ENCODE measurements at regions not wholly inside any gene's neighbourhood (a gene's known extent, or its start where the extent isn't known, plus 50 kb on each side); places are given as distances from the start of the nearest gene placed in this dataset.

GRCh38 chr15:25238126-25238525 is 200.7 kb downstream of the UBE3A start:
- Histone ChIP-seq H3K36me3 (ENCODE audit: control insufficient read depth in 2 of 2, insufficient read depth in 2 of 2, low read length in 1 of 2) (no peaks in the 10 kb centered on the region), H3K27ac (ENCODE audit: low read depth in 2 of 2, low read length in 1 of 2) (no peak overlapping the region), H3K27me3 (ENCODE audit: control insufficient read depth in 1 of 2, insufficient read depth in 2 of 2, low read length in 2 of 2) (no peaks in the 10 kb centered on the region), H3K4me3 (ENCODE audit: low read depth in 1 of 2, low read length in 2 of 2) (no peak overlapping the region), H3K9me3 (ENCODE audit: control insufficient read depth in 2 of 2, insufficient read depth in 1 of 2, low read depth in 1 of 2, low read length in 1 of 2) (peaks cover 49 to 67% of the 10 kb centered on the region in 2 donors), H3K4me1 (ENCODE audit: control insufficient read depth in 2 of 2, insufficient read depth in 2 of 2, low read length in 1 of 2) (no peaks in the 10 kb centered on the region)
- WGBS, 2 donors: 89 to 90% methylated on average over 11 of the region's 11 CpGs

GRCh38 chr15:25238716-25239470 is 199.9 kb downstream of the UBE3A start:
- Histone ChIP-seq H3K4me3 (ENCODE audit: low read depth in 1 of 2, low read length in 2 of 2) (no peak overlapping the region), H3K27me3 (ENCODE audit: control insufficient read depth in 1 of 2, insufficient read depth in 2 of 2, low read length in 2 of 2) (no peaks in the 10 kb centered on the region), H3K36me3 (ENCODE audit: control insufficient read depth in 2 of 2, insufficient read depth in 2 of 2, low read length in 1 of 2) (no peaks in the 10 kb centered on the region), H3K9me3 (ENCODE audit: control insufficient read depth in 2 of 2, insufficient read depth in 1 of 2, low read depth in 1 of 2, low read length in 1 of 2) (peaks cover 50 to 62% of the 10 kb centered on the region in 2 donors), H3K27ac (ENCODE audit: low read depth in 2 of 2, low read length in 1 of 2) (no peak overlapping the region), H3K4me1 (ENCODE audit: control insufficient read depth in 2 of 2, insufficient read depth in 2 of 2, low read length in 1 of 2) (no peaks in the 10 kb centered on the region)
- 77 to 80% methylated on average over 8 of the region's 8 CpGs for WGBS, 2 donors

GRCh38 chr15:25239471-25240345 is 199.1 kb downstream of the UBE3A start:
- H3K27ac ChIP-seq (ENCODE audit: low read depth in 2 of 2, low read length in 1 of 2): no peak overlapping the region
- no peaks in the 10 kb centered on the region for H3K27me3 ChIP-seq (ENCODE audit: control insufficient read depth in 1 of 2, insufficient read depth in 2 of 2, low read length in 2 of 2)
- peaks cover 52 to 59% of the 10 kb centered on the region in 2 donors for H3K9me3 ChIP-seq (ENCODE audit: control insufficient read depth in 2 of 2, insufficient read depth in 1 of 2, low read depth in 1 of 2, low read length in 1 of 2)
- WGBS, 2 donors: 80 to 81% methylated on average over 9 of the region's 9 CpGs
- no peaks in the 10 kb centered on the region for H3K4me1 ChIP-seq (ENCODE audit: control insufficient read depth in 2 of 2, insufficient read depth in 2 of 2, low read length in 1 of 2)
- no peaks in the 10 kb centered on the region for H3K36me3 ChIP-seq (ENCODE audit: control insufficient read depth in 2 of 2, insufficient read depth in 2 of 2, low read length in 1 of 2)
- H3K4me3 ChIP-seq (ENCODE audit: low read depth in 1 of 2, low read length in 2 of 2): no peak overlapping the region

- WGBS, 2 donors: 81 to 82% methylated on average over 13 of the region's 13 CpGs
- Histone ChIP-seq H3K9me3 (ENCODE audit: control insufficient read depth in 2 of 2, insufficient read depth in 1 of 2, low read depth in 1 of 2, low read length in 1 of 2) (peaks cover 54 to 61% of the 10 kb centered on the region in 2 donors), H3K4me3 (ENCODE audit: low read depth in 1 of 2, low read length in 2 of 2) (no peak overlapping the region), H3K27ac (ENCODE audit: low read depth in 2 of 2, low read length in 1 of 2) (no peak overlapping the region), H3K4me1 (ENCODE audit: control insufficient read depth in 2 of 2, insufficient read depth in 2 of 2, low read length in 1 of 2) (no peaks in the 10 kb centered on the region), H3K27me3 (ENCODE audit: control insufficient read depth in 1 of 2, insufficient read depth in 2 of 2, low read length in 2 of 2) (no peaks in the 10 kb centered on the region), H3K36me3 (ENCODE audit: control insufficient read depth in 2 of 2, insufficient read depth in 2 of 2, low read length in 1 of 2) (no peaks in the 10 kb centered on the region)
Measured at GRCh38 chr15:25240461-25241021, 198.3 kb downstream of the UBE3A start.

- 74 to 79% methylated on average over 12 of the region's 12 CpGs for WGBS, 2 donors
Measured at GRCh38 chr15:25241241-25241801, 197.5 kb downstream of the UBE3A start.

GRCh38 chr15:25242166-25242879 is 196.5 kb downstream of the UBE3A start:
- Histone ChIP-seq H3K4me1 (ENCODE audit: control insufficient read depth in 2 of 2, insufficient read depth in 2 of 2, low read length in 1 of 2) (no peaks in the 10 kb centered on the region), H3K36me3 (ENCODE audit: control insufficient read depth in 2 of 2, insufficient read depth in 2 of 2, low read length in 1 of 2) (no peaks in the 10 kb centered on the region), H3K27ac (ENCODE audit: low read depth in 2 of 2, low read length in 1 of 2) (no peak overlapping the region), H3K4me3 (ENCODE audit: low read depth in 1 of 2, low read length in 2 of 2) (no peak overlapping the region), H3K9me3 (ENCODE audit: control insufficient read depth in 2 of 2, insufficient read depth in 1 of 2, low read depth in 1 of 2, low read length in 1 of 2) (peaks cover 50 to 61% of the 10 kb centered on the region in 2 donors), H3K27me3 (ENCODE audit: control insufficient read depth in 1 of 2, insufficient read depth in 2 of 2, low read length in 2 of 2) (no peaks in the 10 kb centered on the region)
- 66 to 75% methylated on average over 10 of the region's 10 CpGs for WGBS, 2 donors

More at GRCh38 chr15:25241241-25241801, 197.5 kb downstream of the UBE3A start:
- Histone ChIP-seq H3K9me3 (ENCODE audit: control insufficient read depth in 2 of 2, insufficient read depth in 1 of 2, low read depth in 1 of 2, low read length in 1 of 2) (peaks cover 57 to 66% of the 10 kb centered on the region in 2 donors), H3K27ac (ENCODE audit: low read depth in 2 of 2, low read length in 1 of 2) (no peak overlapping the region), H3K36me3 (ENCODE audit: control insufficient read depth in 2 of 2, insufficient read depth in 2 of 2, low read length in 1 of 2) (no peaks in the 10 kb centered on the region), H3K27me3 (ENCODE audit: control insufficient read depth in 1 of 2, insufficient read depth in 2 of 2, low read length in 2 of 2) (no peaks in the 10 kb centered on the region), H3K4me1 (ENCODE audit: control insufficient read depth in 2 of 2, insufficient read depth in 2 of 2, low read length in 1 of 2) (no peaks in the 10 kb centered on the region), H3K4me3 (ENCODE audit: low read depth in 1 of 2, low read length in 2 of 2) (no peak overlapping the region)

- Histone ChIP-seq H3K36me3 (ENCODE audit: control insufficient read depth in 2 of 2, insufficient read depth in 2 of 2, low read length in 1 of 2) (no peaks in the 10 kb centered on the region), H3K4me1 (ENCODE audit: control insufficient read depth in 2 of 2, insufficient read depth in 2 of 2, low read length in 1 of 2) (no peaks in the 10 kb centered on the region), H3K4me3 (ENCODE audit: low read depth in 1 of 2, low read length in 2 of 2) (no peak overlapping the region), H3K9me3 (ENCODE audit: control insufficient read depth in 2 of 2, insufficient read depth in 1 of 2, low read depth in 1 of 2, low read length in 1 of 2) (peaks cover 46 to 55% of the 10 kb centered on the region in 2 donors), H3K27ac (ENCODE audit: low read depth in 2 of 2, low read length in 1 of 2) (no peak overlapping the region), H3K27me3 (ENCODE audit: control insufficient read depth in 1 of 2, insufficient read depth in 2 of 2, low read length in 2 of 2) (no peaks in the 10 kb centered on the region)
- WGBS, 2 donors: 84 to 86% methylated on average over 15 of the region's 15 CpGs
Measured at GRCh38 chr15:25242957-25243799, 195.6 kb downstream of the UBE3A start.

- peaks cover 49 to 55% of the 10 kb centered on the region in 2 donors for H3K9me3 ChIP-seq (ENCODE audit: control insufficient read depth in 2 of 2, insufficient read depth in 1 of 2, low read depth in 1 of 2, low read length in 1 of 2)
- H3K4me3 ChIP-seq (ENCODE audit: low read depth in 1 of 2, low read length in 2 of 2): no peak overlapping the region
Measured at GRCh38 chr15:25243800-25244097, 195.1 kb downstream of the UBE3A start.

More at GRCh38 chr15:25243800-25244097, 195.1 kb downstream of the UBE3A start:
- no peaks in the 10 kb centered on the region for H3K36me3 ChIP-seq (ENCODE audit: control insufficient read depth in 2 of 2, insufficient read depth in 2 of 2, low read length in 1 of 2)
- H3K27me3 ChIP-seq (ENCODE audit: control insufficient read depth in 1 of 2, insufficient read depth in 2 of 2, low read length in 2 of 2): no peaks in the 10 kb centered on the region
- 91 to 93% methylated on average over 7 of the region's 7 CpGs for whole genome bisulfite sequencing, 2 donors
- no peaks in the 10 kb centered on the region for H3K4me1 ChIP-seq (ENCODE audit: control insufficient read depth in 2 of 2, insufficient read depth in 2 of 2, low read length in 1 of 2)
- no peak overlapping the region for H3K27ac ChIP-seq (ENCODE audit: low read depth in 2 of 2, low read length in 1 of 2)
